B cell (primary cell): ENCODE measurements at regions not wholly inside any gene's neighbourhood (a gene's known extent, or its start where the extent isn't known, plus 50 kb on each side); places are given as distances from the start of the nearest gene placed in this dataset.

Experiments used
- ATAC-seq: fragments of 200-7000 bp; cut with Tn5 transposase; one replicate; pipeline ENCODE4 v1.10.0; 2021; ENCODE audit warnings: low read depth, mild to moderate bottlenecking, moderate number of reproducible peaks, moderate library complexity
- CTCF ChIA-PET: fragments of 350-600 bp; sonication (Branson Sonifier 250); formaldehyde crosslinking; loops from one replicate; lab custom pipeline; 2021; ENCODE audit warnings: antibody characterized with exemption, inconsistent platforms; lab: Charles Lee
- POLR2A ChIA-PET: fragments of 350-600 bp; sonication (Branson Sonifier 250); formaldehyde crosslinking; loops from one replicate; lab custom pipeline; 2021; ENCODE audit warnings: antibody characterized with exemption; lab: Charles Lee
- DNase-seq: peaks from one replicate; pipeline ENCODE4 v3.0.0; 2013
- H2AFZ ChIP-seq: 2 replicates; pipeline ENCODE4 v1.6.1; 2012; ENCODE audit warnings: mild to moderate bottlenecking, low read depth, low read length; ENCODE audit not compliant: insufficient read depth, poor library complexity, severe bottlenecking
- H3K27ac ChIP-seq, 2 donors: 1 replicate in 1 of 2; 2 replicates in 1 of 2; pipeline ENCODE4 v1.5.1; 2012 to 2013; ENCODE audit warnings: low read length in 2 of 2, mild to moderate bottlenecking in 2 of 2, moderate library complexity in 1 of 2
- H3K27me3 ChIP-seq, 4 experiments: fragments of 200-600 bp in 1 of 4; sonication (generic) in 1 of 4; replicated peaks in 1 of 4; 1 replicate in 2 of 4; 2 replicates in 2 of 4; pipeline versions ENCODE4 v1.6.1 to v1.7.0; 2013 to 2016; ENCODE audit warnings: low read length in 3 of 4, mild to moderate bottlenecking in 2 of 4, mixed read lengths in 1 of 4, moderate library complexity in 1 of 4; ENCODE audit not compliant: insufficient read depth in 4 of 4, control insufficient read depth in 3 of 4; ENCODE audit errors: control extremely low read depth in 1 of 4
- H3K36me3 ChIP-seq, 2 experiments: replicated peaks in 1 of 2; 1 replicate in 1 of 2; 2 replicates in 1 of 2; pipeline versions ENCODE4 v1.6.1 to v1.7.1; 2013; ENCODE audit warnings: low read length in 1 of 2; ENCODE audit not compliant: insufficient read depth in 2 of 2, control insufficient read depth in 1 of 2; ENCODE audit errors: control extremely low read depth in 1 of 2, extremely low read depth in 1 of 2
- H3K4me1 ChIP-seq, 2 donors: fragments of 200-600 bp in 1 of 2; sonication (generic) in 1 of 2; 1 replicate in 1 of 2; 2 replicates in 1 of 2; pipeline versions ENCODE4 v1.5.1 to v1.6.1; 2013 to 2017; ENCODE audit warnings: low read length in 2 of 2; ENCODE audit not compliant: control insufficient read depth in 2 of 2, insufficient read depth in 2 of 2
- H3K4me2 ChIP-seq: replicated peaks from 2 replicates; pipeline ENCODE3; 2012; ENCODE audit warnings: mild to moderate bottlenecking, low read depth, low read length; ENCODE audit not compliant: poor library complexity, severe bottlenecking
- H3K4me3 ChIP-seq, 5 experiments: fragments of 200-600 bp in 1 of 5; sonication (generic) in 1 of 5; 1 replicate in 3 of 5; 2 replicates in 2 of 5; pipeline versions ENCODE4 v1.5.1 to v1.7.0; 2011 to 2016; ENCODE audit warnings: low read length in 4 of 5, mild to moderate bottlenecking in 4 of 5, low read depth in 2 of 5, control low read depth in 1 of 5, moderate library complexity in 1 of 5; ENCODE audit not compliant: insufficient read depth in 1 of 5; ENCODE audit errors: control extremely low read depth in 1 of 5, extremely low read depth in 1 of 5
- H3K79me2 ChIP-seq: fragments of 200-600 bp; sonication (generic); one replicate; pipeline ENCODE4 v1.6.0; 2016; ENCODE audit warnings: low read length; ENCODE audit not compliant: control insufficient read depth, insufficient read depth
- H3K9ac ChIP-seq: fragments of 200-600 bp; sonication (generic); 2 replicates; pipeline ENCODE4 v1.6.1; 2017; ENCODE audit warnings: mild to moderate bottlenecking, low read length, moderate library complexity
- H3K9me3 ChIP-seq, 3 donors: one replicate each; pipeline versions ENCODE4 v1.6.1 to v1.7.1; 2013; ENCODE audit warnings: low read length in 2 of 3; ENCODE audit not compliant: control insufficient read depth in 2 of 3, insufficient read depth in 1 of 3; ENCODE audit errors: control extremely low read depth in 1 of 3
- H4K20me1 ChIP-seq: 2 replicates; pipeline ENCODE4 v1.6.0; 2012; ENCODE audit warnings: mild to moderate bottlenecking, low read length; ENCODE audit not compliant: insufficient read depth, control insufficient read depth, poor library complexity, severe bottlenecking
- H3K27ac Mint-ChIP-seq: one replicate; pipeline ENCODE4 v1.8.0; 2021; ENCODE audit warnings: mixed read lengths
- H3K27me3 Mint-ChIP-seq: one replicate; pipeline ENCODE4 v1.8.0; 2021; ENCODE audit warnings: mixed read lengths
- H3K4me1 Mint-ChIP-seq: one replicate; pipeline ENCODE4 v1.8.0; 2021; ENCODE audit warnings: mixed read lengths
- H3K4me3 Mint-ChIP-seq: one replicate; pipeline ENCODE4 v1.8.0; 2021; ENCODE audit warnings: mixed read lengths
- H3K9me3 Mint-ChIP-seq: one replicate; pipeline ENCODE4 v1.8.0; 2022; ENCODE audit warnings: mixed read lengths; ENCODE audit not compliant: insufficient read depth
- EZH2 ChIP-seq: IDR thresholded peaks from 2 replicates; pipeline ENCODE4 v1.6.1; 2012; ENCODE audit warnings: borderline replicate concordance, low read depth, mild to moderate bottlenecking, moderate library complexity, low read length; ENCODE audit not compliant: insufficient read depth, poor library complexity, severe bottlenecking
- WGBS: methylation state at CpG from one replicate; pipeline ENCODE4 v1.1.5; 2013; ENCODE audit warnings: missing lambda C conversion rate; ENCODE audit not compliant: insufficient coverage; 5-methylcytosine and 5-hydroxymethylcytosine counted together
- intact Hi-C: fragments of 100-400 bp; cut with micrococcal nuclease; formaldehyde crosslinking; loops from one replicate; pipeline ENCODE4 v1.10.0; 2022
- TF ChIP-seq, protein P1 (sequence below): fragments of 200-600 bp; IDR thresholded peaks from one replicate; pipeline ENCODE4 v1.8.0; 2022; ENCODE audit warnings: antibody characterized with exemption, mild to moderate bottlenecking

DNA sequence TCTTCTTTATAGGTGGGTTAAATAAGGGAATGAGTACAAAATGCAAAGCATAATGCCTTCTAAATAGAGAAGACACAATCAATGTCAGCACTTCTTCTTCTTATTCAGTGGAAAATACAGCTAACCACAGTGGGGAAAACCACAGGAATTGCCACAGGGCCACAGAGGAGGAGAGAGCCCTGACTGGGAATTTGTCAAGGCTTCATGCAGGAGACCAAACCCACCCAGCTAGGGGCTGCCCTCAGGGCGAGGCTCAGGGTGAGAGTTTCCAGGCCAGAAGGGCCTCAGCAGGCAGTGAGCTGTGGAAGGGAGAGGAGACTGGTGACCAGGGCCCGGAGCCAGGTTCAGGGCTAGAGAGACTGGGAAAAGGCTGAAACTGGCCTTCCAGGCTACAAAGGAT is 279.1 kb downstream of the MSX2 start:
- no peaks in the 10 kb centered on the region for H3K4me1 Mint-ChIP-seq
- H3K9me3 Mint-ChIP-seq = peaks cover 5% of the 10 kb centered on the region
- H3K27me3 ChIP-seq = peaks cover 0 to 2% (median 0%) of the 10 kb centered on the region in 4 experiments
- H3K27ac Mint-ChIP-seq = no peak overlapping the region
- TF ChIP-seq, protein P1, sequence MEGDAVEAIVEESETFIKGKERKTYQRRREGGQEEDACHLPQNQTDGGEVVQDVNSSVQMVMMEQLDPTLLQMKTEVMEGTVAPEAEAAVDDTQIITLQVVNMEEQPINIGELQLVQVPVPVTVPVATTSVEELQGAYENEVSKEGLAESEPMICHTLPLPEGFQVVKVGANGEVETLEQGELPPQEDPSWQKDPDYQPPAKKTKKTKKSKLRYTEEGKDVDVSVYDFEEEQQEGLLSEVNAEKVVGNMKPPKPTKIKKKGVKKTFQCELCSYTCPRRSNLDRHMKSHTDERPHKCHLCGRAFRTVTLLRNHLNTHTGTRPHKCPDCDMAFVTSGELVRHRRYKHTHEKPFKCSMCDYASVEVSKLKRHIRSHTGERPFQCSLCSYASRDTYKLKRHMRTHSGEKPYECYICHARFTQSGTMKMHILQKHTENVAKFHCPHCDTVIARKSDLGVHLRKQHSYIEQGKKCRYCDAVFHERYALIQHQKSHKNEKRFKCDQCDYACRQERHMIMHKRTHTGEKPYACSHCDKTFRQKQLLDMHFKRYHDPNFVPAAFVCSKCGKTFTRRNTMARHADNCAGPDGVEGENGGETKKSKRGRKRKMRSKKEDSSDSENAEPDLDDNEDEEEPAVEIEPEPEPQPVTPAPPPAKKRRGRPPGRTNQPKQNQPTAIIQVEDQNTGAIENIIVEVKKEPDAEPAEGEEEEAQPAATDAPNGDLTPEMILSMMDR = no peak
- TF ChIP-seq EZH2 = no peak
- no peaks in the 10 kb centered on the region for H3K36me3 ChIP-seq
- H3K4me3 Mint-ChIP-seq = no peak overlapping the region
- H3K4me1 ChIP-seq = no peaks in the 10 kb centered on the region
- no peaks in the 10 kb centered on the region for H4K20me1 ChIP-seq
- ChIA-PET CTCF (no interaction called here), POLR2A (no interaction called here)
- H3K4me2 ChIP-seq = no peak overlapping the region
- ATAC-seq (no peak), DNase-seq (no peak)
- intact Hi-C loops = no loop called here
- H3K27me3 Mint-ChIP-seq = no peaks in the 10 kb centered on the region
- H3K27ac ChIP-seq = no peak overlapping the region
- 73% methylated on average over 2 of the region's 2 CpGs for WGBS
- no peak overlapping the region for H3K9ac ChIP-seq
- H3K79me2 ChIP-seq = no peaks in the 10 kb centered on the region
- H2AFZ ChIP-seq = no peak overlapping the region
- no peak overlapping the region for H3K4me3 ChIP-seq
- peaks cover 0 to 31% (median 0%) of the 10 kb centered on the region in 3 donors for H3K9me3 ChIP-seq

DNA sequence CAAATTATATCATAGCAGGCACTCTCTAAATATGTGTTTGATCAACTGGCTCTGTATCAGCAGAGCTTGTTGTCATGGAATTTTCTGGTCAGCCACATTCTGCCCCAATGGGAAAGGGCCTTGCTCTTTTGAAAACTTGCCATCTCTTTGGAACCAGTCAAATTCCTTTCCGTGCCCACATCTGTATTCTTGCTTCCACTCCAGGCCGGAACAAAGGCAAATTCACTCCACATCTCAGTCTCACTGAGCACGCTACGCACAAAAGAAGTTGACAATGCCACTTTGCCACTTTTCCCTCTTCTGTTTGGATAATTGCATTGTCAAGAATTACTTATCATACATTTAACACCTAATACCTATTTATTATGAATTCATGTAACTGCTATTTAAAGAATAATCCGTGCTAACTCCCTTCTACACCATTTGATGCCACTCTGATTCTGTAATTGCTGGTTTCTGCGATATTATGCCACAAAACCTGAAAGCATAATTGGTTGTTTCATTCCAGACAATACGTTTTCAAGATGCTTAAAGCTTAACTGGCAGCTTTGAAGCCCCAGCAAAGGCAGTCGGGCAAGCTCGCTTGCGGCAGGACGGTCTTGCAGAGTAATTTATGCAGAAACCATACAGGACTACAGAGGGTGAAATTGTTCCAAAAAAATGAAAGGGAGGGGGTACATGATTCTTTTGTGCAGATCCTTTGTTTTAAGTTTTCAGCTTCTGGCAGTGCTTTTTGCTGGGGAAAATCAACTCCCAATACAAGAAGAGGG is 277.7 kb downstream of the MSX2 start:
- intact Hi-C loops = no loop called here
- Histone ChIP-seq H3K9me3 (peaks cover 0 to 34% (median 0%) of the 10 kb centered on the region in 3 donors), H3K27me3 (peaks cover 0 to 2% (median 0%) of the 10 kb centered on the region in 4 experiments), H3K79me2 (no peaks in the 10 kb centered on the region), H3K27ac (no peak overlapping the region), H3K36me3 (no peaks in the 10 kb centered on the region), H2AFZ (no peak overlapping the region), H3K9ac (no peak overlapping the region), H3K4me1 (no peaks in the 10 kb centered on the region), H3K4me2 (no peak overlapping the region), H3K4me3 (no peak overlapping the region), H4K20me1 (no peaks in the 10 kb centered on the region)
- CTCF ChIA-PET = no interaction called here
- DNase-seq = no peak
- no peak for ATAC-seq
- Mint-ChIP-seq H3K4me1 (no peaks in the 10 kb centered on the region), H3K27me3 (no peaks in the 10 kb centered on the region), H3K4me3 (no peak overlapping the region), H3K9me3 (peaks cover 5% of the 10 kb centered on the region), H3K27ac (no peak overlapping the region)
- 85% methylated on average over 10 of the region's 11 CpGs for WGBS
- POLR2A ChIA-PET = no interaction called here
- TF ChIP-seq EZH2 = no peak
- TF ChIP-seq, protein P1 = no peak
